ENCODE measurements at regions not wholly inside any gene's neighbourhood (a gene's known extent, or its start where the extent isn't known, plus 50 kb on each side); places are given as distances from the start of the nearest gene placed in this dataset.

- Histone ChIP-seq H2AFZ (replicated peaks; ENCODE audit: low read length, poor library complexity) (no peak overlapping the region), H4K5ac (ENCODE audit: low read depth, low read length) (no peak overlapping the region), H3K4ac (ENCODE audit: low read depth, low read length) (no peak overlapping the region), H4K8ac (ENCODE audit: low read depth in 2 of 2, low read length in 2 of 2) (no peak overlapping the region), H2AK5ac (ENCODE audit: low read depth, low read length) (no peak overlapping the region), H3K56ac (ENCODE audit: extremely low read depth, insufficient read depth, low read length) (no peak overlapping the region), H3K79me1 (ENCODE audit: low read depth in 1 of 2, low read length in 2 of 2) (no peaks in the 10 kb centered on the region), H3K18ac (ENCODE audit: low read depth, low read length) (no peak overlapping the region), H3K14ac (replicated peaks; ENCODE audit: low read depth, low read length) (no peak overlapping the region), H2BK15ac (ENCODE audit: low read depth, low read length) (no peak overlapping the region), H3K36me3 (ENCODE audit: control insufficient read depth, insufficient read depth, low read length) (no peaks in the 10 kb centered on the region), H2BK5ac (ENCODE audit: low read depth, low read length, poor library complexity, severe bottlenecking) (no peak overlapping the region), H2BK20ac (ENCODE audit: low read depth, low read length) (no peak overlapping the region), H2AK9ac (replicated peaks; ENCODE audit: low read depth, low read length, poor library complexity) (no peak overlapping the region), H2BK120ac (ENCODE audit: low read depth, low read length) (no peak overlapping the region), H3K4me1 (ENCODE audit: control insufficient read depth, insufficient read depth, low read length) (no peaks in the 10 kb centered on the region), H3K27ac (ENCODE audit: insufficient read depth, low read length) (no peak overlapping the region), H3K4me3 (ENCODE audit: insufficient read depth, low read depth, low read length) (no peak overlapping the region), H3K9me1 (ENCODE audit: insufficient read depth, low read length) (no peaks in the 10 kb centered on the region), H3K27me3 (ENCODE audit: control insufficient read depth, insufficient read depth, low read length) (no peaks in the 10 kb centered on the region; the same call in 1 of the 2 replicates), H4K91ac (ENCODE audit: insufficient read depth, low read depth, low read length) (no peak overlapping the region), H3K9ac (ENCODE audit: low read depth, low read length) (no peak overlapping the region), H3K23ac (ENCODE audit: low read depth, low read length) (no peak overlapping the region), H3K9me3 (ENCODE audit: control insufficient read depth, insufficient read depth, low read length) (no peaks in the 10 kb centered on the region), H4K20me1 (ENCODE audit: insufficient read depth, low read length) (no peaks in the 10 kb centered on the region), H3K4me2 (ENCODE audit: low read depth, low read length) (no peak overlapping the region)
- intact Hi-C loops (cut with micrococcal nuclease) (no loop called here), dilution Hi-C loops (cut with HindIII; ENCODE audit: low sequenced_read_pairs, unreplicated experiment) (no loop called here), in situ Hi-C loops (cut with MboI; ENCODE audit: low sequenced_read_pairs) (no loop called here)
- ChIA-PET CTCF (no interaction called here), POLR2A (ENCODE audit: unreplicated experiment) (no interaction called here)
- ATAC-seq (ENCODE audit: low read depth) (no peak), DNase-seq (no peak)
- WGBS, 2 experiments (ENCODE audit: extremely low coverage in 2 of 2, insufficient read length in 1 of 2) = 35% methylated on average over 3 of the region's 4 CpGs; no CpG with 5 or more reads in 1 of the 2 experiments
- no peak for TF ChIP-seq NFE2L2 (IDR thresholded peaks at IDR 0.05; ENCODE audit: low read depth, low read length)
- no peak for TF ChIP-seq MAFK (IDR thresholded peaks at IDR 0.05; ENCODE audit: low read depth, low read length)
- no peak for TF ChIP-seq FOS (IDR thresholded peaks at IDR 0.05; ENCODE audit: low read depth, low read length)
- no peak for TF ChIP-seq MAZ (IDR thresholded peaks at IDR 0.05; ENCODE audit: borderline replicate concordance, low read depth, low read length)
- no peak for TF ChIP-seq POLR2A (IDR thresholded peaks at IDR 0.05; ENCODE audit: low read depth, low read length)
- no peak for TF ChIP-seq BHLHE40 (IDR thresholded peaks at IDR 0.05; ENCODE audit: low read depth, low read length)
- no peak for TF ChIP-seq RAD21 (IDR thresholded peaks at IDR 0.05; ENCODE audit: low read length)
- TF ChIP-seq CHD1 (IDR thresholded peaks at IDR 0.05; ENCODE audit: low read depth, low read length) = no peak
- no peak for TF ChIP-seq RCOR1 (IDR thresholded peaks at IDR 0.05; ENCODE audit: insufficient replicate concordance, low read length)
- TF ChIP-seq CEBPB (IDR thresholded peaks at IDR 0.05; ENCODE audit: low read depth, low read length) = no peak
- TF ChIP-seq RFX5 (IDR thresholded peaks at IDR 0.05; ENCODE audit: low read depth, low read length) = no peak
- TF ChIP-seq USF2 (IDR thresholded peaks at IDR 0.05; ENCODE audit: low read depth, low read length) = no peak
- no peak for TF ChIP-seq MXI1 (IDR thresholded peaks at IDR 0.05; ENCODE audit: borderline replicate concordance, low read depth, low read length)
- TF ChIP-seq, protein P1, sequence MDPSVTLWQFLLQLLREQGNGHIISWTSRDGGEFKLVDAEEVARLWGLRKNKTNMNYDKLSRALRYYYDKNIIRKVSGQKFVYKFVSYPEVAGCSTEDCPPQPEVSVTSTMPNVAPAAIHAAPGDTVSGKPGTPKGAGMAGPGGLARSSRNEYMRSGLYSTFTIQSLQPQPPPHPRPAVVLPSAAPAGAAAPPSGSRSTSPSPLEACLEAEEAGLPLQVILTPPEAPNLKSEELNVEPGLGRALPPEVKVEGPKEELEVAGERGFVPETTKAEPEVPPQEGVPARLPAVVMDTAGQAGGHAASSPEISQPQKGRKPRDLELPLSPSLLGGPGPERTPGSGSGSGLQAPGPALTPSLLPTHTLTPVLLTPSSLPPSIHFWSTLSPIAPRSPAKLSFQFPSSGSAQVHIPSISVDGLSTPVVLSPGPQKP (IDR thresholded peaks at IDR 0.05; ENCODE audit: borderline replicate concordance, low read depth, low read length) = no peak
- TF ChIP-seq, protein P2, sequence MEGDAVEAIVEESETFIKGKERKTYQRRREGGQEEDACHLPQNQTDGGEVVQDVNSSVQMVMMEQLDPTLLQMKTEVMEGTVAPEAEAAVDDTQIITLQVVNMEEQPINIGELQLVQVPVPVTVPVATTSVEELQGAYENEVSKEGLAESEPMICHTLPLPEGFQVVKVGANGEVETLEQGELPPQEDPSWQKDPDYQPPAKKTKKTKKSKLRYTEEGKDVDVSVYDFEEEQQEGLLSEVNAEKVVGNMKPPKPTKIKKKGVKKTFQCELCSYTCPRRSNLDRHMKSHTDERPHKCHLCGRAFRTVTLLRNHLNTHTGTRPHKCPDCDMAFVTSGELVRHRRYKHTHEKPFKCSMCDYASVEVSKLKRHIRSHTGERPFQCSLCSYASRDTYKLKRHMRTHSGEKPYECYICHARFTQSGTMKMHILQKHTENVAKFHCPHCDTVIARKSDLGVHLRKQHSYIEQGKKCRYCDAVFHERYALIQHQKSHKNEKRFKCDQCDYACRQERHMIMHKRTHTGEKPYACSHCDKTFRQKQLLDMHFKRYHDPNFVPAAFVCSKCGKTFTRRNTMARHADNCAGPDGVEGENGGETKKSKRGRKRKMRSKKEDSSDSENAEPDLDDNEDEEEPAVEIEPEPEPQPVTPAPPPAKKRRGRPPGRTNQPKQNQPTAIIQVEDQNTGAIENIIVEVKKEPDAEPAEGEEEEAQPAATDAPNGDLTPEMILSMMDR (conservative IDR thresholded peaks at IDR 0.05; ENCODE audit: low read depth, low read length) = no peak
- no peak for TF ChIP-seq SMC3 (IDR thresholded peaks at IDR 0.05; ENCODE audit: low read depth, low read length)
- BruUV-seq (replicated peaks) = no TSS peak
These were observed 143.2 kb upstream of the EEA1 start for GRCh38 chr12:93072340-93072739.

Data from IMR-90 (cell line).